K562 (cell line): ENCODE measurements at regions not wholly inside any gene's neighbourhood (a gene's known extent, or its start where the extent isn't known, plus 50 kb on each side); places are given as distances from the start of the nearest gene placed in this dataset.

Experiments
- BCLAF1 ChIP-seq, 2 experiments: fragments of 450-650 bp in 1 of 2; IDR thresholded peaks; 2 replicates each; pipeline ENCODE4 v1.6.1; 2011 to 2017; ENCODE audit warnings: low read depth in 2 of 2, antibody characterized with exemption in 1 of 2, borderline replicate concordance in 1 of 2, low read length in 1 of 2, mild to moderate bottlenecking in 1 of 2, mixed read lengths in 1 of 2; ENCODE audit not compliant: control insufficient read depth in 1 of 2
- ETS2 ChIP-seq: IDR thresholded peaks from 2 replicates; pipeline ENCODE4 v1.6.1; 2016; ENCODE audit warnings: borderline replicate concordance, missing genetic modification characterization, mild to moderate bottlenecking, moderate library complexity, missing compliant biosample characterization; ENCODE audit not compliant: poor library complexity, severe bottlenecking
- GABPA ChIP-seq: fragments of 200-800 bp; sonication (Bioruptor generic); conservative IDR thresholded peaks from 2 replicates; pipeline ENCODE4 v1.6.1; 2016; ENCODE audit warnings: low read depth, missing genetic modification characterization, missing compliant biosample characterization
- MECOM ChIP-seq: fragments of 250-450 bp; sonication (Bioruptor Pico); IDR thresholded peaks from 2 replicates; pipeline ENCODE4 v1.8.0; 2022; ENCODE audit warnings: inconsistent platforms
- MLX ChIP-seq, 2 experiments: fragments of 450-650 bp in 1 of 2; sonication (generic) in 1 of 2; formaldehyde crosslinking; conservative IDR thresholded peaks; 2 replicates each; pipeline versions ENCODE4 v1.4.0 to v1.8.1; 2020 to 2022; ENCODE audit warnings: mild to moderate bottlenecking in 1 of 2, missing genetic modification reagents in 1 of 2
- NCOA2 ChIP-seq, 2 experiments: fragments of 450-650 bp; IDR thresholded peaks; 2 replicates each; pipeline ENCODE4 v1.6.1; 2018; ENCODE audit warnings: mild to moderate bottlenecking in 2 of 2, moderate library complexity in 1 of 2; ENCODE audit not compliant: partially characterized antibody in 2 of 2
- PPARD ChIP-seq: fragments of 250-450 bp; sonication (Bioruptor Pico); IDR thresholded peaks from 2 replicates; pipeline ENCODE4 v1.8.0; 2022; ENCODE audit warnings: inconsistent platforms, mild to moderate bottlenecking, moderate library complexity
- PRDM10 ChIP-seq: fragments of 450-650 bp; IDR thresholded peaks from 2 replicates; pipeline ENCODE4 v1.6.1; 2018; ENCODE audit not compliant: partially characterized antibody
- RBM15 ChIP-seq: fragments of 200-400 bp; formaldehyde crosslinking; IDR thresholded peaks from 2 replicates; pipeline ENCODE4 v1.6.1; 2018; ENCODE audit warnings: mild to moderate bottlenecking, low read length, moderate library complexity; ENCODE audit not compliant: insufficient read depth
- SMARCE1 ChIP-seq: fragments of 450-650 bp; IDR thresholded peaks from 2 replicates; pipeline ENCODE4 v1.7.1; 2016; ENCODE audit warnings: mild to moderate bottlenecking
- TEAD4 ChIP-seq, 2 experiments: sonication (generic) in 1 of 2; formaldehyde crosslinking in 1 of 2; IDR thresholded peaks; 2 replicates each; pipeline versions ENCODE4 v1.6.1 to v1.8.0; 2012 to 2022; ENCODE audit warnings: borderline replicate concordance in 1 of 2, inconsistent platforms in 1 of 2, low read length in 1 of 2, mild to moderate bottlenecking in 1 of 2, missing genetic modification reagents in 1 of 2
- YY1 ChIP-seq, 3 experiments: IDR thresholded peaks; 2 replicates each; pipeline ENCODE4 v1.6.1; 2011; ENCODE audit warnings: low read length in 2 of 3, mild to moderate bottlenecking in 2 of 3, moderate library complexity in 2 of 3, borderline replicate concordance in 1 of 3, control low read depth in 1 of 3, low read depth in 1 of 3; ENCODE audit not compliant: insufficient read depth in 3 of 3, insufficient replicate concordance in 2 of 3, control insufficient read depth in 1 of 3, insufficient read length in 1 of 3; ENCODE audit errors: extremely low read depth in 1 of 3
- ZNF24 ChIP-seq: fragments of 450-650 bp; IDR thresholded peaks from 2 replicates; pipeline ENCODE4 v1.6.1; 2016
- ZNF740 ChIP-seq, 3 experiments: fragments of 200-800 bp in 1 of 3; sonication (Bioruptor generic) in 1 of 3; sonication (generic) in 1 of 3; formaldehyde crosslinking in 1 of 3; IDR thresholded peaks; 2 replicates each; pipeline versions ENCODE4 v1.6.1 to v1.8.0; 2016 to 2022; ENCODE audit warnings: mild to moderate bottlenecking in 2 of 3, missing compliant biosample characterization in 2 of 3, missing genetic modification characterization in 2 of 3, missing genetic modification reagents in 1 of 3

GRCh38 chr1:60924964-60925798, 157.2 kb upstream of the NFIA start (continued):
- TF ChIP-seq MLX (CRISPR knock-in tag; conservative IDR thresholded peaks at IDR 0.05): no peak
- no peak for TF ChIP-seq NCOA2 (IDR thresholded peaks at IDR 0.05; ENCODE audit: partially characterized antibody in 2 of 2)
- TF ChIP-seq ZNF24: peak; percentile 54; the same call in 1 of the 2 replicates
- no peak for TF ChIP-seq RBM15
- TF ChIP-seq SMARCE1: peak; percentile 58; the same call in 1 of the 2 replicates
- peak; percentile 67; the same call in 1 of the 2 replicates for TF ChIP-seq ZNF740 (CRISPR knock-in tag; IDR thresholded peaks at IDR 0.05)
- TF ChIP-seq ZNF740 (tag; IDR thresholded peaks at IDR 0.05): peak in 1 of 2 experiments; percentile 57; a peak in 1 of 4 replicates
- TF ChIP-seq BCLAF1 (IDR thresholded peaks at IDR 0.05; ENCODE audit: borderline replicate concordance in 1 of 2, control insufficient read depth in 1 of 2, low read depth in 2 of 2, low read length in 1 of 2): no peak
- TF ChIP-seq PPARD (CRISPR knock-in tag): no peak
- peak in 1 of 3 experiments; percentile 8 for TF ChIP-seq YY1 (IDR thresholded peaks at IDR 0.05; ENCODE audit: borderline replicate concordance in 1 of 3, control insufficient read depth in 1 of 3, extremely low read depth in 1 of 3, insufficient read depth in 3 of 3, insufficient read length in 1 of 3, insufficient replicate concordance in 2 of 3, low read depth in 1 of 3, low read length in 2 of 3)
- 0 out of 2 replicates have a peak, but pooled peaks have one; percentile 41 for TF ChIP-seq MECOM (CRISPR knock-in tag)
- no peak for TF ChIP-seq ETS2
- TF ChIP-seq PRDM10: no peak
- TF ChIP-seq GABPA: peak; percentile 41; the same call in 1 of the 2 replicates
- no peak for TF ChIP-seq TEAD4 (IDR thresholded peaks at IDR 0.05; ENCODE audit: low read length)
- TF ChIP-seq TEAD4 (CRISPR knock-in tag; IDR thresholded peaks at IDR 0.05; ENCODE audit: borderline replicate concordance): no peak
